DOHH2 (cell line): ENCODE measurements at regions not wholly inside any gene's neighbourhood (a gene's known extent, or its start where the extent isn't known, plus 50 kb on each side); places are given as distances from the start of the nearest gene placed in this dataset.

Experiments
- H3F3A ChIP-seq: fragments of 200-600 bp; sonication (generic), shearing (Covaris generic); 2 replicates; pipeline ENCODE4 v1.6.0; 2016; ENCODE audit warnings: antibody characterized with exemption, mild to moderate bottlenecking; ENCODE audit not compliant: control insufficient read depth, insufficient read depth
- H3K27ac ChIP-seq: fragments of 200-600 bp; sonication (generic); 2 replicates; pipeline ENCODE4 v1.5.1; 2014; ENCODE audit warnings: low read depth, mild to moderate bottlenecking, low read length, moderate library complexity
- H3K27me3 ChIP-seq: fragments of 200-600 bp; sonication (generic); 2 replicates; pipeline ENCODE4 v1.6.1; 2014; ENCODE audit warnings: mild to moderate bottlenecking, low read length, mixed read lengths; ENCODE audit not compliant: control insufficient read depth
- H3K36me3 ChIP-seq: fragments of 200-600 bp; sonication (generic); 2 replicates; pipeline ENCODE4 v1.6.1; 2014; ENCODE audit warnings: mild to moderate bottlenecking, low read length, moderate library complexity, mixed read lengths; ENCODE audit not compliant: control insufficient read depth
- H3K4me1 ChIP-seq: fragments of 200-600 bp; sonication (generic); 2 replicates; pipeline ENCODE4 v1.6.1; 2014; ENCODE audit warnings: mild to moderate bottlenecking, low read length, mixed read lengths; ENCODE audit not compliant: control insufficient read depth
- H3K4me2 ChIP-seq: fragments of 200-600 bp; sonication (generic); 2 replicates; pipeline ENCODE4 v1.6.0; 2014; ENCODE audit warnings: mild to moderate bottlenecking, low read length, moderate library complexity
- H3K4me3 ChIP-seq: fragments of 200-600 bp; sonication (generic); 2 replicates; pipeline ENCODE4 v1.5.1; 2014; ENCODE audit warnings: mild to moderate bottlenecking, low read length, mixed read lengths
- H3K79me2 ChIP-seq: fragments of 200-600 bp; sonication (generic); 2 replicates; pipeline ENCODE4 v1.6.1; 2014; ENCODE audit warnings: mild to moderate bottlenecking, low read length, mixed read lengths; ENCODE audit not compliant: control insufficient read depth
- H3K9me2 ChIP-seq: fragments of 200-600 bp; sonication (generic); replicated peaks from 2 replicates; pipeline ENCODE4 v1.6.1; 2014; ENCODE audit warnings: mild to moderate bottlenecking, low read length, mixed read lengths; ENCODE audit not compliant: control insufficient read depth
- H3K9me3 ChIP-seq: fragments of 200-600 bp; sonication (generic); 2 replicates; pipeline ENCODE4 v1.6.1; 2014; ENCODE audit warnings: antibody characterized with exemption, low read length, mixed read lengths; ENCODE audit not compliant: control insufficient read depth, insufficient read depth
- H4K20me1 ChIP-seq: fragments of 200-600 bp; sonication (generic); 2 replicates; pipeline ENCODE4 v1.6.0; 2014; ENCODE audit warnings: low read depth, mild to moderate bottlenecking, antibody characterized with exemption, low read length, moderate library complexity; ENCODE audit not compliant: control insufficient read depth, insufficient read depth
- EZH2phosphoT487 ChIP-seq: fragments of 200-600 bp; sonication (generic); IDR thresholded peaks from 2 replicates; pipeline ENCODE4 v1.6.1; 2017; ENCODE audit warnings: borderline replicate concordance, mild to moderate bottlenecking, antibody characterized with exemption, low read length, moderate library complexity, mixed read lengths
- TF ChIP-seq, protein P1 (sequence below): fragments of 200-600 bp; sonication (generic); IDR thresholded peaks from one replicate; pipeline ENCODE4 v1.5.1; 2014; ENCODE audit warnings: antibody characterized with exemption, mild to moderate bottlenecking, low read depth, low read length; ENCODE audit not compliant: poor library complexity, severe bottlenecking

DNA sequence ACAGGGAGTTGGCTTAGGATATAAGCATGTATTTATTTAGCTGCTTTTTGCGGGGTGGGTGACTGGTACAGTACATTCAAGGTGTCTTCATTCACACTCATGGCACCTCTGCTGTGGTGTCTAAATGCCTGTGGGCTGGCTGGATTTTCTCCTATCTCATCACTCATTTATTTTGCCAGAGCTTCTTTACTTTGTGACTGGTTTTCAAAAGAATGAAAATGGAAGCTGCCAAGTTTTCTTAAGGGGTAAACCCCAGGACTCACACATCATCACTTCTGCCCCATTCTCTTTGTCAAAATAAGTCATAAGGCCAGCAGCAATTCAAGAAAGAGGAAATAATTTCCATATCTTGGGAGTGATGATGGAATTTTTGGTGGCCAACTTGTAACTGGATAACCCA lies 493.4 kb upstream of the ALCAM start:
- Histone ChIP-seq H3K9me2 (no peaks in the 10 kb centered on the region), H4K20me1 (no peaks in the 10 kb centered on the region)

DNA sequence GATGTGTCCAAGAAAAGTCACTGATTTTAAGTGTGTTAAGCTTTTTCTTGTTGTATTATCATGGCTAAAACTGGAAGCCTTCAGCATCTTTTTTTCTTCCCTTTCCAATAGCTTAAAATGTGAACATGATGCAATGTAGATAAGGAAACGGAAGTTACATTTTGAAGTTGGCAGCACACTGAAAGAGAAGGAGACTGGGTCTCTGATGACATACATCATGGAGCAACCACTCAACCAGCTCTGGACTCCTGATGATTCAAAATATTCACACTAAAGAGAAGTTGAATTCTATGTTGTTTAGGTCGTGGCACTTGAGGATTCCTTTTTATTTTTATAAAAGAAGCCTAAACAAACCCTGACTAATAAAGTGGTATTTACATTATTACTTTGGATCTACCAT lies 488.3 kb upstream of the ALCAM start:
- no peak overlapping the region for H3K4me2 ChIP-seq
- H3K9me3 ChIP-seq, result no peaks in the 10 kb centered on the region
- H4K20me1 ChIP-seq, result no peaks in the 10 kb centered on the region
- H3K27ac ChIP-seq, result no peak overlapping the region
- H3K79me2 ChIP-seq, result no peaks in the 10 kb centered on the region
- H3K4me3 ChIP-seq, result no peak overlapping the region
- no peaks in the 10 kb centered on the region for H3K27me3 ChIP-seq
- H3K36me3 ChIP-seq, result no peaks in the 10 kb centered on the region
- TF ChIP-seq EZH2phosphoT487, result no peak
- TF ChIP-seq, protein P1, sequence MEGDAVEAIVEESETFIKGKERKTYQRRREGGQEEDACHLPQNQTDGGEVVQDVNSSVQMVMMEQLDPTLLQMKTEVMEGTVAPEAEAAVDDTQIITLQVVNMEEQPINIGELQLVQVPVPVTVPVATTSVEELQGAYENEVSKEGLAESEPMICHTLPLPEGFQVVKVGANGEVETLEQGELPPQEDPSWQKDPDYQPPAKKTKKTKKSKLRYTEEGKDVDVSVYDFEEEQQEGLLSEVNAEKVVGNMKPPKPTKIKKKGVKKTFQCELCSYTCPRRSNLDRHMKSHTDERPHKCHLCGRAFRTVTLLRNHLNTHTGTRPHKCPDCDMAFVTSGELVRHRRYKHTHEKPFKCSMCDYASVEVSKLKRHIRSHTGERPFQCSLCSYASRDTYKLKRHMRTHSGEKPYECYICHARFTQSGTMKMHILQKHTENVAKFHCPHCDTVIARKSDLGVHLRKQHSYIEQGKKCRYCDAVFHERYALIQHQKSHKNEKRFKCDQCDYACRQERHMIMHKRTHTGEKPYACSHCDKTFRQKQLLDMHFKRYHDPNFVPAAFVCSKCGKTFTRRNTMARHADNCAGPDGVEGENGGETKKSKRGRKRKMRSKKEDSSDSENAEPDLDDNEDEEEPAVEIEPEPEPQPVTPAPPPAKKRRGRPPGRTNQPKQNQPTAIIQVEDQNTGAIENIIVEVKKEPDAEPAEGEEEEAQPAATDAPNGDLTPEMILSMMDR, result no peak
- 0 out of 2 replicates have a peak, but pooled peaks cover 2% of the 10 kb centered on the region for H3K9me2 ChIP-seq
- no peaks in the 10 kb centered on the region for H3K4me1 ChIP-seq
- no peaks in the 10 kb centered on the region for H3F3A ChIP-seq

More for the DNA sequence above, 493.4 kb upstream of the ALCAM start:
- Histone ChIP-seq H3K4me1 (no peaks in the 10 kb centered on the region), H3K27me3 (no peaks in the 10 kb centered on the region), H3K79me2 (no peaks in the 10 kb centered on the region), H3K27ac (no peak overlapping the region), H3K4me3 (no peak overlapping the region), H3K4me2 (no peak overlapping the region), H3F3A (no peaks in the 10 kb centered on the region), H3K36me3 (no peaks in the 10 kb centered on the region), H3K9me3 (no peaks in the 10 kb centered on the region)
- no peak for TF ChIP-seq EZH2phosphoT487
- TF ChIP-seq, protein P1, result no peak

DNA sequence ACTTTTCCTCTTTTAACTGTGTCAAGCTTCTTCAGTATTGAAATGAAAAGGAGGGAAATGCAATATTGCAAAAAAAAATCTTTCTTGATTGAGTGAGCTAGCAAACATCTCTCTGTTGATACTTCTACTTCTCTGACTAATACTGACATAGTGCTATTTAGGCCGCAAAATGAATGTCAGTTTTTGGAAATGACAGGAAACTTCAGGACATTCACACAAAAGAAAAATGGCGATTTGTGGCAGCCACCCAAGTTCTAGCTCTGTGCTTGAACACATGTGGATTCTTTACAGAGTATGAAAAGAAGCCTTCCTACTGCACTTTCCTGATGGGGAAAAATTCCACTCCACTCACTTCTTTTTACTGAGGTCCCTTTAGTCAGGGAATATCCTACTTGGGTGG lies 486.8 kb upstream of the ALCAM start:
- Histone ChIP-seq H4K20me1 (no peaks in the 10 kb centered on the region), H3K36me3 (no peaks in the 10 kb centered on the region), H3F3A (no peaks in the 10 kb centered on the region), H3K27me3 (no peaks in the 10 kb centered on the region), H3K9me2 (0 out of 2 replicates have a peak, but pooled peaks cover 2% of the 10 kb centered on the region), H3K4me2 (no peak overlapping the region), H3K79me2 (no peaks in the 10 kb centered on the region), H3K4me3 (no peak overlapping the region), H3K27ac (no peak overlapping the region), H3K9me3 (no peaks in the 10 kb centered on the region), H3K4me1 (no peaks in the 10 kb centered on the region)
- no peak for TF ChIP-seq EZH2phosphoT487
- TF ChIP-seq, protein P1, result no peak
